ENCODE measurements at regions not wholly inside any gene's neighbourhood (a gene's known extent, or its start where the extent isn't known, plus 50 kb on each side); places are given as distances from the start of the nearest gene placed in this dataset.

GRCh38 chr22:48613566-48614200 is 1214.0 kb downstream of the BRD1 start:
- no peak for ATAC-seq (ENCODE audit: low read depth in 2 of 2)
- no peaks in the 10 kb centered on the region for H3K4me1 Mint-ChIP-seq

GRCh38 chr22:48612077-48612995 is 1215.3 kb downstream of the BRD1 start:
- Histone ChIP-seq H3K36me3 (ENCODE audit: control insufficient read depth, insufficient read depth, low read length) (no peaks in the 10 kb centered on the region), H3K4me1 (ENCODE audit: control insufficient read depth, insufficient read depth, low read length, poor library complexity, severe bottlenecking) (no peaks in the 10 kb centered on the region), H3K27me3 (ENCODE audit: control insufficient read depth, insufficient read depth, low read length) (no peaks in the 10 kb centered on the region), H3K27ac (ENCODE audit: insufficient read depth, low read length, poor library complexity, severe bottlenecking) (no peak overlapping the region), H3K9me3 (ENCODE audit: control insufficient read depth in 2 of 2, low read length in 2 of 2) (no peaks in the 10 kb centered on the region), H3K4me3 (ENCODE audit: low read depth, low read length) (no peak overlapping the region)
- Mint-ChIP-seq H3K36me3 (no peaks in the 10 kb centered on the region), H3K27ac (no peak overlapping the region), H3K4me3 (no peak overlapping the region), H3K4me1 (no peaks in the 10 kb centered on the region), H3K27me3 (no peaks in the 10 kb centered on the region), H3K9me3 (peaks cover 0 to 10% (median 0%) of the 10 kb centered on the region in 7 donors)
- DNase-seq (no peak), ATAC-seq (ENCODE audit: low read depth in 2 of 2) (no peak)

More at GRCh38 chr22:48613566-48614200, 1214.0 kb downstream of the BRD1 start:
- H3K4me3 Mint-ChIP-seq: no peak overlapping the region
- no peak for DNase-seq
- no peaks in the 10 kb centered on the region for H3K27me3 ChIP-seq (ENCODE audit: control insufficient read depth, insufficient read depth, low read length)
- H3K4me1 ChIP-seq (ENCODE audit: control insufficient read depth, insufficient read depth, low read length, poor library complexity, severe bottlenecking): no peaks in the 10 kb centered on the region
- H3K9me3 Mint-ChIP-seq: peaks cover 0 to 5% (median 0%) of the 10 kb centered on the region in 7 donors
- H3K27ac ChIP-seq (ENCODE audit: insufficient read depth, low read length, poor library complexity, severe bottlenecking): no peak overlapping the region
- no peaks in the 10 kb centered on the region for H3K36me3 ChIP-seq (ENCODE audit: control insufficient read depth, insufficient read depth, low read length)
- no peaks in the 10 kb centered on the region for H3K27me3 Mint-ChIP-seq
- no peaks in the 10 kb centered on the region for H3K9me3 ChIP-seq (ENCODE audit: control insufficient read depth in 2 of 2, low read length in 2 of 2)
- H3K36me3 Mint-ChIP-seq: no peaks in the 10 kb centered on the region
- no peak overlapping the region for H3K27ac Mint-ChIP-seq
- no peak overlapping the region for H3K4me3 ChIP-seq (ENCODE audit: low read depth, low read length)

GRCh38 chr22:48609279-48609865 is 1218.3 kb downstream of the BRD1 start:
- Mint-ChIP-seq H3K4me1 (no peaks in the 10 kb centered on the region), H3K27me3 (no peaks in the 10 kb centered on the region), H3K4me3 (no peak overlapping the region), H3K9me3 (peaks cover 0 to 11% (median 5%) of the 10 kb centered on the region in 7 donors), H3K36me3 (peaks cover 5% of the 10 kb centered on the region), H3K27ac (no peak overlapping the region)
- DNase-seq (no peak), ATAC-seq (ENCODE audit: low read depth in 2 of 2) (no peak)
- no peaks in the 10 kb centered on the region for H3K9me3 ChIP-seq (ENCODE audit: control insufficient read depth in 2 of 2, low read length in 2 of 2)
- H3K27me3 ChIP-seq (ENCODE audit: control insufficient read depth, insufficient read depth, low read length): no peaks in the 10 kb centered on the region
- no peaks in the 10 kb centered on the region for H3K36me3 ChIP-seq (ENCODE audit: control insufficient read depth, insufficient read depth, low read length)
- no peak overlapping the region for H3K27ac ChIP-seq (ENCODE audit: insufficient read depth, low read length, poor library complexity, severe bottlenecking)
- H3K4me3 ChIP-seq (ENCODE audit: low read depth, low read length): no peak overlapping the region
- H3K4me1 ChIP-seq (ENCODE audit: control insufficient read depth, insufficient read depth, low read length, poor library complexity, severe bottlenecking): no peaks in the 10 kb centered on the region

- no peak for ATAC-seq (ENCODE audit: low read depth in 2 of 2)
- Mint-ChIP-seq H3K36me3 (peaks cover 5% of the 10 kb centered on the region), H3K27me3 (no peaks in the 10 kb centered on the region), H3K4me3 (no peak overlapping the region), H3K27ac (no peak overlapping the region), H3K4me1 (no peaks in the 10 kb centered on the region), H3K9me3 (peaks cover 0 to 11% (median 5%) of the 10 kb centered on the region in 7 donors)
- Histone ChIP-seq H3K27me3 (ENCODE audit: control insufficient read depth, insufficient read depth, low read length) (no peaks in the 10 kb centered on the region), H3K4me3 (ENCODE audit: low read depth, low read length) (no peak overlapping the region), H3K4me1 (ENCODE audit: control insufficient read depth, insufficient read depth, low read length, poor library complexity, severe bottlenecking) (no peaks in the 10 kb centered on the region), H3K36me3 (ENCODE audit: control insufficient read depth, insufficient read depth, low read length) (no peaks in the 10 kb centered on the region), H3K9me3 (ENCODE audit: control insufficient read depth in 2 of 2, low read length in 2 of 2) (no peaks in the 10 kb centered on the region), H3K27ac (ENCODE audit: insufficient read depth, low read length, poor library complexity, severe bottlenecking) (no peak overlapping the region)
- DNase-seq: no peak
Observed at GRCh38 chr22:48607901-48608662, 1219.6 kb downstream of the BRD1 start.

GRCh38 chr22:48606684-48607307 is 1220.9 kb downstream of the BRD1 start:
- Mint-ChIP-seq H3K9me3 (peaks cover 0 to 11% (median 5%) of the 10 kb centered on the region in 7 donors), H3K4me1 (no peaks in the 10 kb centered on the region), H3K27me3 (no peaks in the 10 kb centered on the region), H3K4me3 (no peak overlapping the region), H3K27ac (no peak overlapping the region), H3K36me3 (peaks cover 5% of the 10 kb centered on the region)
- Histone ChIP-seq H3K4me3 (ENCODE audit: low read depth, low read length) (no peak overlapping the region), H3K27me3 (ENCODE audit: control insufficient read depth, insufficient read depth, low read length) (no peaks in the 10 kb centered on the region), H3K9me3 (ENCODE audit: control insufficient read depth in 2 of 2, low read length in 2 of 2) (no peaks in the 10 kb centered on the region), H3K4me1 (ENCODE audit: control insufficient read depth, insufficient read depth, low read length, poor library complexity, severe bottlenecking) (no peaks in the 10 kb centered on the region), H3K36me3 (ENCODE audit: control insufficient read depth, insufficient read depth, low read length) (no peaks in the 10 kb centered on the region), H3K27ac (ENCODE audit: insufficient read depth, low read length, poor library complexity, severe bottlenecking) (no peak overlapping the region)
- no peak for DNase-seq
- no peak for ATAC-seq (ENCODE audit: low read depth in 2 of 2)

GRCh38 chr22:48605856-48606481 is 1221.7 kb downstream of the BRD1 start:
- H3K4me3 ChIP-seq (ENCODE audit: low read depth, low read length): no peak overlapping the region
- H3K36me3 ChIP-seq (ENCODE audit: control insufficient read depth, insufficient read depth, low read length): no peaks in the 10 kb centered on the region
- Mint-ChIP-seq H3K36me3 (peaks cover 5% of the 10 kb centered on the region), H3K9me3 (peaks cover 0 to 11% (median 5%) of the 10 kb centered on the region in 7 donors), H3K4me1 (no peaks in the 10 kb centered on the region), H3K27ac (no peak overlapping the region), H3K4me3 (no peak overlapping the region), H3K27me3 (no peaks in the 10 kb centered on the region)
- no peaks in the 10 kb centered on the region for H3K4me1 ChIP-seq (ENCODE audit: control insufficient read depth, insufficient read depth, low read length, poor library complexity, severe bottlenecking)
- no peaks in the 10 kb centered on the region for H3K9me3 ChIP-seq (ENCODE audit: control insufficient read depth in 2 of 2, low read length in 2 of 2)
- no peaks in the 10 kb centered on the region for H3K27me3 ChIP-seq (ENCODE audit: control insufficient read depth, insufficient read depth, low read length)
- ATAC-seq (ENCODE audit: low read depth in 2 of 2) (no peak), DNase-seq (no peak)
- H3K27ac ChIP-seq (ENCODE audit: insufficient read depth, low read length, poor library complexity, severe bottlenecking): no peak overlapping the region

- Histone ChIP-seq H3K27ac (ENCODE audit: insufficient read depth, low read length, poor library complexity, severe bottlenecking) (no peak overlapping the region), H3K36me3 (ENCODE audit: control insufficient read depth, insufficient read depth, low read length) (no peaks in the 10 kb centered on the region), H3K9me3 (ENCODE audit: control insufficient read depth in 2 of 2, low read length in 2 of 2) (no peaks in the 10 kb centered on the region), H3K27me3 (ENCODE audit: control insufficient read depth, insufficient read depth, low read length) (no peaks in the 10 kb centered on the region), H3K4me1 (ENCODE audit: control insufficient read depth, insufficient read depth, low read length, poor library complexity, severe bottlenecking) (no peaks in the 10 kb centered on the region), H3K4me3 (ENCODE audit: low read depth, low read length) (no peak overlapping the region)
- ATAC-seq (ENCODE audit: low read depth in 2 of 2) (no peak), DNase-seq (no peak)
- H3K36me3 Mint-ChIP-seq: peaks cover 5% of the 10 kb centered on the region
- no peak overlapping the region for H3K27ac Mint-ChIP-seq
- H3K9me3 Mint-ChIP-seq: peaks cover 0 to 11% (median 5%) of the 10 kb centered on the region in 7 donors
- no peaks in the 10 kb centered on the region for H3K4me1 Mint-ChIP-seq
- no peak overlapping the region for H3K4me3 Mint-ChIP-seq
- no peaks in the 10 kb centered on the region for H3K27me3 Mint-ChIP-seq
Observed at GRCh38 chr22:48605125-48605524, 1222.5 kb downstream of the BRD1 start.
